Lung (tissue), 11 donors: ENCODE measurements at regions not wholly inside any gene's neighbourhood (a gene's known extent, or its start where the extent isn't known, plus 50 kb on each side); places are given as distances from the start of the nearest gene placed in this dataset.
A peak's percentile ranks its signal among the peaks of the same experiment; 100 is the strongest.

Source experiments
- ATAC-seq: fragments of 200-7000 bp; cut with Tn5 transposase; one replicate; pipeline ENCODE4 v1.9.1; 2020; ENCODE audit warnings: moderate number of reproducible peaks; ENCODE audit not compliant: insufficient read depth, low FRiP score
- DNase-seq, 3 donors: peaks; one replicate each; pipeline ENCODE4 v3.0.0-alpha.2; 2013 to 2017
- H3K27ac ChIP-seq, 2 donors: one replicate each; pipeline ENCODE4 v1.5.1; 2013; ENCODE audit warnings: mild to moderate bottlenecking in 2 of 2, moderate library complexity in 2 of 2, control low read depth in 1 of 2, inconsistent platforms in 1 of 2, low read depth in 1 of 2, low read length in 1 of 2
- H3K27me3 ChIP-seq, 3 donors: one replicate each; pipeline ENCODE4 v1.5.1; 2013; ENCODE audit warnings: low read length in 2 of 3; ENCODE audit not compliant: control insufficient read depth in 3 of 3, insufficient read depth in 3 of 3
- H3K36me3 ChIP-seq, 4 donors: one replicate each; pipeline ENCODE4 v1.5.1; 2013; ENCODE audit warnings: low read length in 4 of 4, mild to moderate bottlenecking in 1 of 4, moderate library complexity in 1 of 4; ENCODE audit not compliant: control insufficient read depth in 4 of 4, insufficient read depth in 4 of 4
- H3K4me1 ChIP-seq, 5 donors: one replicate each; pipeline ENCODE4 v1.5.1; 2013; ENCODE audit warnings: low read length in 5 of 5, mild to moderate bottlenecking in 2 of 5, moderate library complexity in 1 of 5; ENCODE audit not compliant: control insufficient read depth in 5 of 5, insufficient read depth in 5 of 5
- H3K4me3 ChIP-seq: one replicate; pipeline ENCODE4 v1.5.1; 2013; ENCODE audit warnings: mild to moderate bottlenecking, control low read depth, moderate library complexity
- H3K9ac ChIP-seq, 2 donors: one replicate each; pipeline ENCODE4 v1.5.1; 2013; ENCODE audit warnings: low read length in 2 of 2, control low read depth in 1 of 2; ENCODE audit not compliant: insufficient read depth in 1 of 2
- H3K9me3 ChIP-seq, 4 donors: one replicate each; pipeline ENCODE4 v1.5.1; 2013; ENCODE audit warnings: low read length in 3 of 4, mild to moderate bottlenecking in 1 of 4, moderate library complexity in 1 of 4; ENCODE audit not compliant: control insufficient read depth in 4 of 4, insufficient read depth in 3 of 4
- CTCF ChIP-seq: IDR thresholded peaks from 2 replicates; pipeline ENCODE4 v1.5.1; 2012; ENCODE audit warnings: mild to moderate bottlenecking; ENCODE audit errors: control extremely low read depth, extremely low read depth
- WGBS, 2 donors: extraction: QIAGEN DNeasy Blood & Tissue Kit; methylation state at CpG; one replicate each; pipeline ENCODE4 v1.1.7; 2013; 5-methylcytosine and 5-hydroxymethylcytosine counted together
- donor health status: control.
- donor health status: control.
- donor health status: Bipolar disorder and iron deficiency.
- donor health status: healthy.
- donor health status: DM: yes; HTN: yes; CAD: no.

GRCh38 chr4:20302336-20302735 is 50.6 kb downstream of the SLIT2 start:
- Histone ChIP-seq H3K4me3 (no peak overlapping the region), H3K36me3 (peaks cover 0 to 4% (median 0%) of the 10 kb centered on the region in 4 donors), H3K27me3 (no peaks in the 10 kb centered on the region), H3K9ac (no peak overlapping the region), H3K4me1 (peaks cover 0 to 11% (median 0%) of the 10 kb centered on the region in 5 donors), H3K9me3 (no peaks in the 10 kb centered on the region), H3K27ac (no peak overlapping the region)
- no peak for DNase-seq
- no peak for ATAC-seq
- TF ChIP-seq CTCF, result no peak
- 77 to 86% methylated on average over 2 of the region's 2 CpGs for WGBS, 2 donors

GRCh38 chr4:20305976-20306375 is 54.3 kb downstream of the SLIT2 start:
- H3K27me3 ChIP-seq, result no peaks in the 10 kb centered on the region
- no peaks in the 10 kb centered on the region for H3K4me1 ChIP-seq
- 24 to 55% methylated on average over 2 of the region's 2 CpGs for WGBS, 2 donors
- no peak for ATAC-seq
- peak in 2 of 3 donors; percentile 57 to 60 for DNase-seq
- no peak overlapping the region for H3K9ac ChIP-seq
- H3K4me3 ChIP-seq, result no peak overlapping the region
- no peak for TF ChIP-seq CTCF
- peaks cover 0 to 4% (median 0%) of the 10 kb centered on the region in 4 donors for H3K36me3 ChIP-seq
- no peak overlapping the region for H3K27ac ChIP-seq
- no peaks in the 10 kb centered on the region for H3K9me3 ChIP-seq

- H3K4me3 ChIP-seq, result no peak overlapping the region
- peaks cover 0 to 19% (median 0%) of the 10 kb centered on the region in 5 donors for H3K4me1 ChIP-seq
- no peak overlapping the region for H3K27ac ChIP-seq
- 84 to 86% methylated on average over 2 of the region's 2 CpGs for WGBS, 2 donors
- H3K9me3 ChIP-seq, result peaks cover 0 to 3% (median 0%) of the 10 kb centered on the region in 4 donors
- DNase-seq, result no peak
- no peak for TF ChIP-seq CTCF
- no peak for ATAC-seq
- peaks cover 0 to 4% (median 0%) of the 10 kb centered on the region in 4 donors for H3K36me3 ChIP-seq
- H3K27me3 ChIP-seq, result no peaks in the 10 kb centered on the region
- no peak overlapping the region for H3K9ac ChIP-seq
Measured at GRCh38 chr4:20311856-20312255, 60.2 kb downstream of the SLIT2 start.
